Small intestine (tissue), 7 donors: ENCODE measurements at regions not wholly inside any gene's neighbourhood (a gene's known extent, or its start where the extent isn't known, plus 50 kb on each side); places are given as distances from the start of the nearest gene placed in this dataset.

Experiments used
- DNase-seq, 2 donors: peaks; one replicate each; pipeline versions ENCODE4 v3.0.0 to v3.0.0-alpha.2; 2013
- FAIRE-seq: peaks from 2 replicates; lab custom pipeline; 2012; peaks lifted over from hg19 to GRCh38; lab: Jason Lieb, UNC
- H3K27ac ChIP-seq, 3 donors: one replicate each; pipeline ENCODE4 v1.5.1; 2013; ENCODE audit warnings: low read length in 2 of 3, mild to moderate bottlenecking in 2 of 3, control low read depth in 1 of 3, inconsistent platforms in 1 of 3, low read depth in 1 of 3, moderate library complexity in 1 of 3
- H3K27me3 ChIP-seq, 3 donors: one replicate each; pipeline ENCODE4 v1.6.1; 2013; ENCODE audit warnings: low read length in 3 of 3, inconsistent platforms in 1 of 3; ENCODE audit not compliant: control insufficient read depth in 3 of 3, insufficient read depth in 3 of 3
- H3K36me3 ChIP-seq, 3 donors: one replicate each; pipeline ENCODE4 v1.6.1; 2013; ENCODE audit warnings: low read length in 3 of 3, inconsistent platforms in 1 of 3, low read depth in 1 of 3, mild to moderate bottlenecking in 1 of 3, moderate library complexity in 1 of 3; ENCODE audit not compliant: control insufficient read depth in 3 of 3, insufficient read depth in 2 of 3
- H3K4me1 ChIP-seq, 3 donors: one replicate each; pipeline ENCODE4 v1.6.1; 2013; ENCODE audit warnings: low read length in 2 of 3, inconsistent platforms in 1 of 3, low read depth in 1 of 3, mild to moderate bottlenecking in 1 of 3, moderate library complexity in 1 of 3; ENCODE audit not compliant: control insufficient read depth in 3 of 3, insufficient read depth in 2 of 3
- H3K4me3 ChIP-seq, 3 donors: one replicate each; pipeline ENCODE4 v1.5.1; 2013; ENCODE audit warnings: low read length in 3 of 3, control low read depth in 1 of 3, inconsistent platforms in 1 of 3, low read depth in 1 of 3, mild to moderate bottlenecking in 1 of 3, moderate library complexity in 1 of 3
- H3K9me3 ChIP-seq, 2 donors: one replicate each; pipeline ENCODE4 v1.6.1; 2013; ENCODE audit warnings: low read depth in 1 of 2, low read length in 1 of 2; ENCODE audit not compliant: control insufficient read depth in 2 of 2, insufficient read depth in 1 of 2
- WGBS, 3 donors: extraction: QIAGEN DNeasy Blood & Tissue Kit; methylation state at CpG; one replicate each; pipeline ENCODE4 v1.1.7; 2013; 5-methylcytosine and 5-hydroxymethylcytosine counted together
- donor health status: healthy with polysubstance abuse.
- donor health status: control.
- donor health status: control.
- donor health status: Bipolar disorder and iron deficiency.
- donor health status: healthy.

DNA sequence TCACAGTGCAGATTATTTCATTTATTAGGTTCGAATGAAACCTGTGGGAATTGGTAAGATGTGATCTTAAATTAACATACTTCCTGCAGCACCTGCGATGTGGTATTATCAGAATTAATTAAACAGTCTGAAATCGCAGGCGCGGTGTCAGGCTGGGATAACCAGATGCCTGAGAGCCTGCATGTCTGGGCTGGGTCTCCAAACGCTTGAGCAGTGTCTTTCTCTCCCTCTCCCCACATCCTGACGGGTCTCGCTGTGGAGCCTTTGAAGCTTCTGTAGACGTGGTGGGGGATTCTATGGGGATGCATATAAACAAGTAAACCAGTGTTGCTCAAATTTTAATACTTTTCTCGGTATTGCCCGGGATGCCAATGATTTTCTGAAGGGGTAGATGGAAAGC, 366.2 kb upstream of the SPRED2 start:
- no peaks in the 10 kb centered on the region for H3K9me3 ChIP-seq
- H3K27me3 ChIP-seq: peaks cover 0 to 2% (median 0%) of the 10 kb centered on the region in 3 donors
- no peaks in the 10 kb centered on the region for H3K4me1 ChIP-seq
- 78 to 88% (median 83%) methylated on average over 11 of the region's 11 CpGs for WGBS, 3 donors
- DNase-seq: no peak
- FAIRE-seq: no peak
- H3K36me3 ChIP-seq: no peaks in the 10 kb centered on the region
- H3K27ac ChIP-seq: no peak overlapping the region
- H3K4me3 ChIP-seq: no peak overlapping the region

DNA sequence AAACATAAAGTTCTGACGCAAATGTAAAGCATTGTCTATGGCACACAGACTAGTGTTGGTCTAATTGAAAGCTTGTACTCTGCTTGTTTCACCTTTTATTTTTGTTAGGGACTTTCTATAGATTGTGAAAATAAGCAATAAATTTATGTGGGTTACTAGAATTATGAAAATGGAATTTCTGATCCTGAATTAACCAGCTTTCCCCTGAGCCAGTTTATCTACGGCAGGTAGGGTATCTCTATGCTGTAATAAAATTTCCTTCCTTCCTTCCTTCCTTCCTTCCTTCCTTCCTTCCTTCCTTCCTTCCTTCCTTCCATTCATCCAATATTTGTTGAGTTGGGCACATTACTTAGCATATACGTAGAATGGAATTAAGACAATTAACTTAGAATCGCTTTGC, 362.6 kb upstream of the SPRED2 start:
- H3K36me3 ChIP-seq: no peaks in the 10 kb centered on the region
- H3K9me3 ChIP-seq: no peaks in the 10 kb centered on the region
- H3K4me3 ChIP-seq: no peak overlapping the region
- H3K4me1 ChIP-seq: no peaks in the 10 kb centered on the region
- 88 to 89% (median 88%) methylated on average over 4 of the region's 4 CpGs for WGBS, 3 donors
- FAIRE-seq (no peak), DNase-seq (no peak)
- H3K27ac ChIP-seq: no peak overlapping the region
- H3K27me3 ChIP-seq: no peaks in the 10 kb centered on the region

DNA sequence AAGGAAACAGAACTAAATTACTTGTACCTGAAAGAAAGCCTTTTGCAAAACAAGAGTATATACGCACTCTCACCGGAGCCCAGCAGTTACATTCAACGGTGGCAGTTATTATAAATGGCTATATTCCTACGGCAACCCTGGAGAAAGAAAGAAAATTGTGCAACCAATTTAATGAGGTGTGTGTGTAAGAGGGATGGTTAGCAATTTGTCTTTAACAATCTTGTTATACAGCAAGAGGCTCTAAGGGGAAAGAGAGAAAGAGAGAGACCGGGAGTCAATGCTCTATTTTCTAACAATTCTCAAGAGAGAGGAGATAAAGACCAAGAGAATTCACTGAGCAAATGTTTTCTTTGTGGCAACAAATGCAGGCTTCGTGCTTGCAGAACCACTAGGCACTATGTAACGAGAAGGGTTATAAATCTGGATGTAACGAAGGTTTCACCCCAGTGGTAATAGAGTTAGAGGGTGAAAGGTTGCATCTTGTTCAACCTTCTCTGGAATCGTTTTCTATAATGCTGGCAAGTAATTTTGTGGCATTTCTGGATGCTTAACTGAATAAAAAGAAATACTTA, 359.1 kb upstream of the SPRED2 start:
- FAIRE-seq (no peak), DNase-seq (no peak)
- Histone ChIP-seq H3K27me3 (no peaks in the 10 kb centered on the region), H3K27ac (no peak overlapping the region), H3K4me1 (no peaks in the 10 kb centered on the region), H3K4me3 (no peak overlapping the region), H3K9me3 (no peaks in the 10 kb centered on the region), H3K36me3 (no peaks in the 10 kb centered on the region)
- 40 to 68% (median 54%) methylated on average over 9 of the region's 9 CpGs for WGBS, 3 donors

DNA sequence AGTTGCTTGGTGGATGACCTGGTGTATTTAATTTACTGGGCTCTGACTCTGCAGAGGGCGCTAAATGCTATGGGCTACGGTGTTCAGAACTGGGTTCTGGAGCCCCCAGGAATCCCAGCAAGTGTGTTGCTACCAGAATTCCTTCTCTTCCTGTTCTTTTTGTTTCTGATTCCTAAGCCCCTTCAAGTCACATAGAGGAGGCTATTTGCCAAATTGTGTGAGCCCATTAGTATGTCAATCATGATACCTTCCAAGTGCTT, 358.2 kb upstream of the SPRED2 start:
- Histone ChIP-seq H3K9me3 (no peaks in the 10 kb centered on the region), H3K36me3 (no peaks in the 10 kb centered on the region), H3K27ac (no peak overlapping the region), H3K4me3 (no peak overlapping the region), H3K27me3 (no peaks in the 10 kb centered on the region), H3K4me1 (no peaks in the 10 kb centered on the region)
- FAIRE-seq (no peak), DNase-seq (no peak)
- WGBS, 3 donors: 60 to 75% (median 74%) methylated on average over 2 of the region's 2 CpGs

DNA sequence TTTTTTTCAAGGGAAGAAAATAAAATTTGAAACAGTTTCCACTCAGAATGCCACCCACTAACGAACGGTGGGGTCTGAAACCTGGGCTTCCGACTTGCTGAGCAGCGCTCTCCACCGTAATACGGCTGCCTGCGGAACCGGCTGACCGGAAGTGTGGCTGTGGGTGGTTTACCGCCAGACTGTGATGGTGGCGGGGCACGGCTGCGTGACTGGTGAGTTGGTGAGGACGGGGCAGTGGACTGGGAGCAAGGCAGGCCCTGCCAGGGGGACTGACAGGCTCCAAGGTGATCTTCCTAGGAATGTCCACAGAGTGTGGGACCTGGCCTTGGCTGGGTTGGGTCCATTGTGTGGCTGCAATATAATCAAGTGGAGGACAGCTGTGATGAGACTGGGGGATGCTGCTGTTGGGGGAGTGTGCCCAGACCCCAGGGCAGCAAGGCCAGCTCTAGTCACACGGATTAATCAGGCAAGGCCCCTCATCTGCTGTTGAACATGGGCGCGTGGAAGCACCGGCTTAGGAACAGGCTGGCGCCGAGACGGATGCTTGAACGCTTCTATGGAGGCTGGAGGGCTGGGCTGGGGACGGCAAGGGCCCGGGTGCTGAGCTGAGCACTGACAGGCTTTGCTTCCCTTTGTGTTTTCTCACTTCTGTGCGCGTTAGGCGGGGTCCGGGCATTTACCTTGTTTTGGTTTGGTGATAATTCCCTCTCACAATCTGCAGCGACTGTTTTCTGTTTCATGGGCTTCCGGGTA, 357.7 kb upstream of the SPRED2 start:
- DNase-seq (no peak), FAIRE-seq (no peak)
- no peaks in the 10 kb centered on the region for H3K36me3 ChIP-seq
- H3K27ac ChIP-seq: no peak overlapping the region
- H3K27me3 ChIP-seq: no peaks in the 10 kb centered on the region
- no peaks in the 10 kb centered on the region for H3K4me1 ChIP-seq
- 85 to 89% (median 86%) methylated on average over 30 of the region's 30 CpGs for WGBS, 3 donors
- H3K9me3 ChIP-seq: no peaks in the 10 kb centered on the region
- H3K4me3 ChIP-seq: no peak overlapping the region

DNA sequence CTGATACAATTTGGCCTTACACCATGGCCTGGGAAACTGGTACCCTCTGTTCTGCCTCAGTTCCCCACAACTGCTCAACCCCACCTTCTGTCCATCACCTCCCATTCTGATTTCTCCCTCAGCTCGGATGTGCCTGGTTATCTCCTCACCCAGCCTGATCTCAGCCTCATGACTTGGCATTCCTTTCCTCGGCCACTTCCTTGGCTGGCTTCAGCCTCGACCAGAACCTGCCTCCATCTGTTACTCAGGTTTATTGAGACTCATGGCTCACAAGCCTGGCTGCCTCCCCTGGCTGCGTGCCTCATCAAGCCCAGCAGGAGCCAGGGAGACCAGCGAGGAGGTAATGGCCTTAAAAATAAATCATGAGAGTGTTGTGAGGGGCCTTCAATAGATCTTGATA, 356.2 kb upstream of the SPRED2 start:
- Histone ChIP-seq H3K4me3 (no peak overlapping the region), H3K27me3 (no peaks in the 10 kb centered on the region), H3K4me1 (no peaks in the 10 kb centered on the region), H3K27ac (no peak overlapping the region), H3K9me3 (no peaks in the 10 kb centered on the region), H3K36me3 (no peaks in the 10 kb centered on the region)
- FAIRE-seq (no peak), DNase-seq (no peak)
- WGBS, 3 donors: 63 to 81% (median 64%) methylated on average over 5 of the region's 5 CpGs

DNA sequence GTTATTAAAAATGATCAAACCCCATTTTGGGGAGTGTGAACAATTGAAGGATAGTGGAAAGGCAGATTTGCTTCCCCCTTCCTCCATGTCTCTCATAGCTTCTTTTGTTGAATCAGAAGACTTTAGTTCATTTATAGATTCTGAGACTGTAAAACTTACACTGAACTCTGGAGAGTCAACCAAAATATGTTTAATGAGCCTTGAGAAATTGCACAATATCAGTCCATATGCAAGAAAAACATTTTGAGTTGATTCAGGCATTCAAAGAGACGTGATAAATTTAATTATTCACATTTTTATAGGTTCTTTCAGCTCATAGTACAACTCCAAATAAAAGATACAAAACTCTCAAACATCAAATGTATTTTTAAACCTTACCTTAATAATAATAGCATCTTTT, 354.4 kb upstream of the SPRED2 start:
- Histone ChIP-seq H3K4me1 (no peaks in the 10 kb centered on the region), H3K36me3 (no peaks in the 10 kb centered on the region), H3K9me3 (no peaks in the 10 kb centered on the region), H3K4me3 (no peak overlapping the region), H3K27me3 (no peaks in the 10 kb centered on the region), H3K27ac (no peak overlapping the region)
- FAIRE-seq: no peak
- WGBS, 3 donors: 11 to 34% (median 17%) methylated on average over 1 of the region's 1 CpG
- no peak for DNase-seq

DNA sequence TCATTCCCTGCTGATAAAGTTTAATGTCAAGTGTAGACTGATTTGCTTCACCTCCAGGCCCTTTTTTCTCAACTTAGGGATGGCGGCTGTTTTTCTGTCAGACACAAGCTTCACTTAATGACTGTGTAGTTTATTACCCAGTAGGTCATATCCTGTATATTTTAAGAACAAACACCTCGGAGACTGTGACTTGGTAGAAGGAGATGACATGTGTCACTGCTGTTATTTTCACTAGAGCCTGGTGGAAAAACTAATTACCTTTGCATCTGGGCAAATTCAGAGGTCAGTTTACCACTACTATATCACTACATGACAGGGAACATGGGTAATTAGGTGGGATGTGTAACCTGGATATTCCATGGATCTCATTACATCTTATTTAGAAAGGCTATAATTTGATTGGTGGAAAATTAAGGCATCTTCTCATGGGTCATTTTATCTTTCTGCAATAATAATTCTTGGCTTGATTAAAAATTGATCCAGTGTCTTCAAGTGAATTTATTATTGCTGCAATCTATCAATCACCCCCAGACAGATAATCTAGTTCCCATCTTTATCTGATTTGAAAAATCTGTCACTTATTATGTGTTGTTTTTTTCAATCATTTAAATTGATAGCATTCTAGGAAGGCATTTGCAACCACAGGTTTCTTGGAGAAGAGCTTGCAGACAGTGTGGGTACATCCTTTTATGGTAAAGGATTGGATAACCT, 353.8 kb upstream of the SPRED2 start:
- H3K27ac ChIP-seq: no peak overlapping the region
- 58 to 66% (median 61%) methylated on average over 2 of the region's 2 CpGs for whole genome bisulfite sequencing, 3 donors
- no peaks in the 10 kb centered on the region for H3K36me3 ChIP-seq
- DNase-seq (no peak), FAIRE-seq (no peak)
- no peaks in the 10 kb centered on the region for H3K9me3 ChIP-seq
- H3K27me3 ChIP-seq: no peaks in the 10 kb centered on the region
- no peaks in the 10 kb centered on the region for H3K4me1 ChIP-seq
- H3K4me3 ChIP-seq: no peak overlapping the region
